ENCODE measurements at regions not wholly inside any gene's neighbourhood (a gene's known extent, or its start where the extent isn't known, plus 50 kb on each side); places are given as distances from the start of the nearest gene placed in this dataset.

GRCh38 chr11:134476435-134477021, 64.5 kb upstream of the B3GAT1 start:
- peak; percentile 9 for DNase-seq (ENCODE audit: low spot score)

- no peak for DNase-seq (ENCODE audit: low spot score)
Observed at GRCh38 chr11:134475951-134476350, 63.9 kb upstream of the B3GAT1 start.

- DNase-seq (ENCODE audit: low spot score), result no peak
Observed at GRCh38 chr11:134474942-134475341, 62.9 kb upstream of the B3GAT1 start.

- DNase-seq (ENCODE audit: low spot score), result no peak
Observed at GRCh38 chr11:134474070-134474860, 62.2 kb upstream of the B3GAT1 start.

GRCh38 chr11:134471716-134472455, 59.8 kb upstream of the B3GAT1 start:
- DNase-seq (ENCODE audit: low spot score), result no peak

- DNase-seq (ENCODE audit: low spot score), result no peak
Observed at GRCh38 chr11:134471087-134471715, 59.2 kb upstream of the B3GAT1 start.

GRCh38 chr11:134470238-134470637, 58.2 kb upstream of the B3GAT1 start:
- no peak for DNase-seq (ENCODE audit: low spot score)

- DNase-seq (ENCODE audit: low spot score), result peak; percentile 41
Observed at GRCh38 chr11:134469627-134470026, 57.6 kb upstream of the B3GAT1 start.

- no peak for DNase-seq (ENCODE audit: low spot score)
Observed at GRCh38 chr11:134468796-134469195, 56.8 kb upstream of the B3GAT1 start.

- DNase-seq (ENCODE audit: low spot score), result no peak
Observed at GRCh38 chr11:134468081-134468668, 56.1 kb upstream of the B3GAT1 start.

GRCh38 chr11:134466610-134467567, 54.8 kb upstream of the B3GAT1 start:
- no peak for DNase-seq (ENCODE audit: low spot score)

- DNase-seq (ENCODE audit: low spot score), result no peak
Observed at GRCh38 chr11:134466156-134466555, 54.1 kb upstream of the B3GAT1 start.

GRCh38 chr11:134464981-134465730, 53.1 kb upstream of the B3GAT1 start:
- DNase-seq (ENCODE audit: low spot score), result no peak

GRCh38 chr11:134464196-134464595, 52.2 kb upstream of the B3GAT1 start:
- DNase-seq (ENCODE audit: low spot score), result no peak

GRCh38 chr11:134463716-134464115, 51.7 kb upstream of the B3GAT1 start:
- no peak for DNase-seq (ENCODE audit: low spot score)

Data from RKO (cell line).